LoVo (cell line): ENCODE measurements at regions not wholly inside any gene's neighbourhood (a gene's known extent, or its start where the extent isn't known, plus 50 kb on each side); places are given as distances from the start of the nearest gene placed in this dataset.
"Not testable (repeated sequence)": the region's sequence is repeated elsewhere in the genome, so short reads cannot be mapped to it uniquely, and the experiment has no call there.

ENCODE experiments used
- DNase-seq: peaks from one replicate; pipeline ENCODE4 v3.0.0-alpha.2; 2016; ENCODE audit warnings: low spot score

DNA sequence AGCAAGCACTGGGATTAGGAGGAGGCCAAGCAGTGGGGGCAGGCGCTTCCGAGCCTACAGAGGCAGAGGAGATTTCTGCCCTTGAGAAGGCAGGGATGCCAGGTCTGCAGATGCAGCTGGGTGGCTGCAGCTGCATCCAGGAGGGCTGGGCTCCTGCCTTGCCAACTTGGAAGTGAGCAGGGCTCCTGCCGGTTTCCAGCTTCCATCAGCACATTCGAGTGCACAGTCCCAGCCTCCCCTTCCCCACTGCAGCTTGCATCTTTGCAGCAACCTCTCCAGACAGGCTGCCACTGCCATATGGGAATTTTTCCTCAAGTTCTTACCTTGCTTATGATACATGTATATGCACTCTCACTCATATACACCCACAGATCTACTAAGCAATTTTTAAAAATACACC is 1234.3 kb upstream of the B3GALT2 start:
- DNase-seq: no peak

DNA sequence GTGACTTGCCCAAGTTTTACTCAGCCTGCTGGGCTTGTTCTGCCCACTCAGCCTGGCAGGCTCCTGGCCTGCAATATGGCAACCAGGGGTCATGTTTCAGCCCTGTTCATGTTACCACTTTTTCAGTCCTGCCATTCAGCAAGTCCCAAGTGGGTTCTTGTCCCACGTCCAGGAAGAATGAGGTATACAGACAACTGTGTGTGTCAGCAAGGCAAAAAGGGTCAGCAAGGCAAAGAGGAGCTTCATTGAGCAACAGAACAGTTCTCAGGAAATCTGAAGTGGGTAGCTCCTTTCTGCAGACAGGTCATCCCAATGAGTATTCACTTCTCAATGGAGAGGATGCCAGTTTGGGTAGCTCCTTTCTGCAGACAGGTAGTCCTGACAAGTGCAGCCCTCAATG is 1233.3 kb upstream of the B3GALT2 start:
- no peak for DNase-seq

DNA sequence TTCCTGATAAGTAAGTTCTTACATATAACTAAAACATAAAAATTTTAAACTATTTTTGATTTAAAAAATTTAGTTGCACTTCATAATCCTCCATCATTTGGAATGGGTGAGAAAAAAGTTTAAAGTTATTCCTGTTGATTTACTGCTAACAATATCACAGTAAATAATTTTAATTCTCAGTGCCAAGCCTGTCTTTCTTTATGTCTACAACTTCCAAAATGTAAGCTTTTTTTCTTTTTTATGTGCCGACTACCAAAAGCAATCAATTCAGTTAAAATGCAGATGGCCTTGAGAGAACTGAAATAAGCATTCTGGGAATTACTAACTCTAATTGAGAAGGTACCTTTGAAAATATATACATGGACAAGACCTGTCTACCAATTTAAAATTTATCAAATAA is 1224.3 kb upstream of the B3GALT2 start:
- no peak for DNase-seq

DNA sequence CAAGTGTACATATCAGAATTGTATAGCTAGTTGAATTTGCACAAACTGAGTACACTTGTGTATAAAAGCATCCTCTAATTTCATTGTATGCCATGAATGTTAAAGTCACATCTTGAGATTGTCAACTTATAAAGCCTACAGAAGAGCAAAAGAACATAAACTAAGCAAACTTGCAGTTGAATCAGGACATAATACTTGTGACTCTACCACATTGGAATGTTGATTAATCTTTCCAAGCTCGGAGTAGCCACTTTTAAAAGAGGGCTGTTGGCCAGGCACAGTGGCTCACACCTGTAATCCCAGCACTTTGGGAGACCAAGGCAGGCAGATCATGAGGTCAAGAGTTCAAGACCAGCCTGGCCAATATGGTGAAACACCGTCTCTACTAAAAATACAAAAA is 1220.8 kb upstream of the B3GALT2 start:
- peak; percentile 13 for DNase-seq

DNA sequence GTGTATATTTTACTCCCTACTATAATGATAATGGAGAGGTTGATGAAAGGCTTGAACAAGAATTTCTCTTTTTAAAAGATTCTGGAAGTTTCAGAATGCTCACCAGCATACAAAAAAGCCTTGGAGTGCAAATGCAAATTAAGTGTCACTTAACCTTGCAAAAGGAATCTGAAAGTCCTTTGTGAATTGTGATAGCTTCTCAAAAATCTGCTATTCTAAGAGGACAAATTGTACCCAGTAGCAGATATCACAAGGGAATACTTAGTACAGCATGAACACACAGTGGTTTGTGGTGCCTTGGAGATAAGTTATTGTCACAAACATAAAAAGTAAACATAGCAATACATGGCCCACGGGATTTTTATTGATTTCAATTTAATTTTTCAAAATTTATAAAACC is 1208.3 kb upstream of the B3GALT2 start:
- no peak for DNase-seq

DNA sequence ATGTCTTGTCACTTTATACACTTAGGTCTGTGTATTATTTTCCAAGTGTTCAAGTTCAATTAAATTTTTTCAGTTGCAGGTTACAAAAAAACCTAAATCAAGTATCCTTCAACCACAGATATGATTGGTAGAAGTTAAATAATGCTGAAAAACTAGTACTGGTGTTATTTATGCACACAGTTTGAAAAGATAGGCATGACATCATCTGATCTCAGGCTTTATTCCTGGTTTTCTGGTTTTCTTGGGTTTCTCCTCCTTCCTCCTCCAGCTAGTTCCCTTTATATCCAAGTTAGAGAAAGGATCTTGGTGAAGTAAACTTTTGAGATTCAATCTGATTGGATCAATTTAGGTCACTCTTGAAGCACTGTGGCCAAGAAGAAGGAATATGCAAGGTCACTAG is 1201.1 kb upstream of the B3GALT2 start:
- DNase-seq: no peak

DNA sequence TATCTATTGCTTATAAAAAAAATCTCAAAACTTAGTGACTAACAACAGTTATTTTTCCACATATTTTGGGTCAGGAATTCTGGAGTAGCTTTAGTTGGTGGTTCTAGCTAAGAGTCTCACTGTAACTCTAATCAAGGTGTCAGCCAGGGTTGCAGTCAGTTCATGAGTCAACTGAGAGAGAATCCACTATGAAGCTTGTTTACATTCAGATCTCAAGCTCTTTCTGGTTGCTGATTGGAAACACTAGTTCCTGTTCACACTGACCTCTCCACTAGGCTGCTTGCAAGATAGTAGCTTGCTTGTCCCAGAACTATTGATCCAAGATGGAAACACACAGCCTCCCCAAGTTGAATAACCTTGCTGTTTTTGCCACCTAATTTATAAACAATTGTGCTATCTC is 1192.1 kb upstream of the B3GALT2 start:
- DNase-seq: no peak

DNA sequence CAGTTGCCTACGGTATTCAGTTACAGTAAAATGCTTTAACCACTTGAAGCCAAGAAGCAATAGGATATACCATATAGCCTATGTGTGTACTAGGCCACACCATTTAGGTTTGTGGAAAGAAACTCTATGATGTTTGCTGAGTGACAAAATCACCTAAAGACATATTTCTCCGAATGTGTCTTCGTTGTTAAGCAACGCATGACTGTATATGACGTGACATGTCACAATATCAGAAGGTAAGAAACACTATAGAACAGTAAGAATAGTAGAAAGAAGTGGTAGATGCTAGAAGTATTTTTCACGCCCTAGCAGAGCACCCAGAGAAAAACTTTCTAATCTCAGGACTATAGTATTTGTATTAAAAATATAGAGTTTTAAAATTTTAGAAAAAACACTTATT is 1188.2 kb upstream of the B3GALT2 start:
- DNase-seq: no peak

DNA sequence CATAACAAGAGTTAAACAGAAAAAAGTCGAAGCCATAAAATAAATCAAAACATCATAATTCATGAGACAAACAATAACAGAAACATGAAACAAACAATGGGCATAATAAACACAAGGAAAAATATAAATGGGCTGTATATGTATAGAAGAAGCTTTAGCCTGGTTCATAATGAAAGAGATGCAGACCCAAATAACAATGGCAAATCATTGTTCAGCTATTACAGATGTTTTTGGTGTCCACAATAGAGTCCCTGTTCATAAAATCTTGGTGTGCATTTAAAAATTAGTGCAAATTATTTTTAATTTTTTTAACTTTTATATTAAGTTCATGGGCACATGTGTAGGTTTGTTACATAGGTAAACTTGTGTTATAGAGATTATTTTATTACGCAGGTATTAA is 1185.9 kb upstream of the B3GALT2 start:
- DNase-seq: no peak

DNA sequence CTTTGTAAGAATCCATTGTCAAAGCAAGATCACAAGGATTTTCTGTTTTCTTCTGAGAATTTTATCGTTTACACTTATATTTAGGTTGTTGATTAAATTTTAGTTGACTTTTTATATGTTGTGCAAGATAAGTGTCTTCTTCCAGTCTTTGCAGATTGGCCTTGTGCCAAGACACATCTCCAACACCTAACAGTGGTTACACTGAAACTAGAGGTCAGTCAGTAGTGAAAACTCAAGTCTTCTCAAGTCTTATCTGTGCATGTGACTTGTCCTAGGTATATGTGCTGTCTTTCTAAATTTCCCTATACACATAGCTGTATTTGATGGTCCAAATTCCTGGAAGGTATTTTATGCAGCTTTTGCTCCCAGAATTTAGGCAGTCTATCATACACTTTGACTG is 1183.2 kb upstream of the B3GALT2 start:
- no peak for DNase-seq

DNA sequence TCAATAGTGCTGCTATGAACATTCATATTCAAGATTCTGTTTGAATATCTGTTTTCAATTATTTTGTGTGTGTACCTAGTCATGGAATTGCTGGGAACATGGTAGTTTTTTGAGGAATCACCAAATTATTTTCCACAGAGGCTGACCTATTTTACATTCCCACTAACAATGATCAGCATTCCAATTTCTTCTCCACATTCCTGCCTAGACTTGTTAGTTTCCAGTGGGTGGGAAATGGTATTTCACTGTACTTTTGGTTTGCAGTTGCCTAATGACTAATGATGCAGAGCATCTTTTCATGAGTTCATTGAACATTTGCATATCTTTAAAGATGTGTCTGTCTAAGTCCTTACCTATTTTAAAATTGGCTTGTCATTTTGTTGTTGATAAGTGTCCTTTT is 1182.6 kb upstream of the B3GALT2 start:
- no peak for DNase-seq

DNA sequence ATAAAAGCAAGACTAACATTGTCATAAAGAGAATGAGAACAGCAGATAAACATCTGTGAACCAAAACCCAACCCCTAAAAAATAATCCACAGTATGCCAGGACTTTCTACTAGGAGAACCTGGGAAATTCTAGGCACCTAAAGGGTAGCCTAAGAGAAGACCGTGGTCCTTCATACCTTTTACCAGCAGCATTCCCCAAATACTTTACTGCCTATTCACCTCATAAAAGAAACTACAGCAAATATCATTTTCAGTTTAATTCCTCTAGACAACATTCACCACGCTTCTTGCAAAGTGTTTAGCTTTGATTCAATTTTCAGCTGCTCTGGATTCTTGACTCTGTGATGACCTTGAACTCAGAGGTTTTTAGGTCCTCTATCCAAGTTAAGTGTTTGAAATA is 1180.7 kb upstream of the B3GALT2 start:
- DNase-seq: no peak

DNA sequence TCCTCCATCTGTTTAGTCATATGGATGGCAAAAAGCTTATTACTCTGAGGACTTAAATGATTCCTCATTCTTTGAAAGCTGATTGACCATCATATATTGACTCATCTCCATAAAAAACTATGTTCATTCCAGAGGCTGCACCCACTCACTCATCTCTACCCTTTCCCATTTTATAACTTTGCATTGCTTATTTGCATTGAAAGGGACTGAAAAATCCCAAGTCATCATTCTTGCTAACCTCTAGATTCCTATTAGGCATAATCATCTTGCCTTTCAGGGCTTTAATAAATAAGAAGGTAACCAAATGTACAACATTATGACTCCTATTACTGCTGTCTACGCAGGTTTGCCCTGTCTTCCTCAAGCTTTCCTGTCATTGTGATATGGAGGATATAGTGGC is 1180.3 kb upstream of the B3GALT2 start:
- DNase-seq: no peak

DNA sequence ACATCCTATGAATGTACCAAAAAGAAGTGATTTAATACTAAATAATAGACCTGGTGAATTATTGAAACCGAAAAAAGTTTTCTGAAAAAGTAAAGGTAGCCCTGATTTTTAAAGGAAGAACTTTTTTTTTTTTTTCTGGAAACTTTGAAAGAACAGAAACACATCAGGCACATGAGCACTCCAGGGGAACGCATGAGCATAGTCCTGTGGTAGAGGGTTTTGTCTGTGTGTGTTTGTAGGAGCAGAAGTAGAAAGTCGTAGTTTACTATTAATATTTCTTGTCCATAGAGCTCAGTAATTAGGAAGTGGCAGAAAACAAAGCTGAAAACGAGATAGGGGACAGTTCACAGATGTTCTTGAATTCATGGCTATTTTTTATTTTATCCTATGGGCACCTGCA is 1175.9 kb upstream of the B3GALT2 start:
- no peak for DNase-seq

DNA sequence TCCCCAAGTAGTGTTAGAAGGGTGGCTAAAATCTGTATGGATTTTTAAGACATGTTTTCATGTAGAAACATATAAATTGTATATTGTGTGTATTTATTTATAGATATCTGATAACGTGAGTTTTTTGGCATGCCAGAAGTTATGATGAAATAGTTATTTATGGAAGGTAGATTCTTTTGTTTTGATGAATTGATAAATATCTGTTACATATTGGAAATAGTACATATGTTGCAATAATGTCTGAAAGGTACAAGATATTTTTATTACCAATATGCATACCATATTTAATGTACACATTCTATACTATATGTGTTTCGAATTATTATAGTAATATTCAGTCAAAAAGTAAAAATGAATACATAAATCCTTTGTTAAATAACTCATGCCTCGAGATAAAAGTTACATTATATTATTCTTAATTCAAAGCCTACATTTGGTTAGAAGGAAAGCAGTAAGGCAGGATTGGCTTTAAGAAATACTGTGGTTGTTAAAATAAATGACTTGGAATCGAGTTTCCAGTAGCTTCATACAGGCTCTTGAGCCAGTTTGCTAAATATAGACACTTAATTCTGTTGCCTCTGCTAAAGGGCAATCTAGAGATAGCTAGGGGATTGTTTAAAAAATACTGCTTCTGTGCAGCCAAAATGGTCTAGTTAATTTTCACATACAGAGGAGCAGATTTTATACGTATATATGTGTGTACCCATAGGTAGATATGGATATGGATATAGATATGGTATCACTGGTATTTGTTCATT is 1175.1 kb upstream of the B3GALT2 start:
- DNase-seq: no peak

DNA sequence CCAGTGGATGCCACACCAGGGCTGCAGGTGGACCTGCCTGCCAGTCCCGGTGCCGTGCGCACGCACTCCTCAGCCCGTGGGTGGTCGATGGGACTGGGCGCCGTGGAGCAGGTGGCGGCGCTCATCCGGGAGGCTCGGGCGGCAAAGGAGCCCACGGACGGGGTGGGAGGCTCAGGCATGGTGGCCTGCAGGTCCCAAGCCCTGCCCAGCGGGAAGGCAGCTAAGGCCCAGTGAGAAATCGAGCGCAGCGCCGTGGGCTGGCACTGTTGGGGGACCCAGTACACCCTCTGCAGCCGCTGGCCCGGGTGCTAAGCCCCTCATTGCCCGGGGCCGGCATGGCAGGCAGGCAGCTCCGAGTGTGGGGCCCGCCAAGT is 1171.8 kb upstream of the B3GALT2 start:
- DNase-seq: no peak

DNA sequence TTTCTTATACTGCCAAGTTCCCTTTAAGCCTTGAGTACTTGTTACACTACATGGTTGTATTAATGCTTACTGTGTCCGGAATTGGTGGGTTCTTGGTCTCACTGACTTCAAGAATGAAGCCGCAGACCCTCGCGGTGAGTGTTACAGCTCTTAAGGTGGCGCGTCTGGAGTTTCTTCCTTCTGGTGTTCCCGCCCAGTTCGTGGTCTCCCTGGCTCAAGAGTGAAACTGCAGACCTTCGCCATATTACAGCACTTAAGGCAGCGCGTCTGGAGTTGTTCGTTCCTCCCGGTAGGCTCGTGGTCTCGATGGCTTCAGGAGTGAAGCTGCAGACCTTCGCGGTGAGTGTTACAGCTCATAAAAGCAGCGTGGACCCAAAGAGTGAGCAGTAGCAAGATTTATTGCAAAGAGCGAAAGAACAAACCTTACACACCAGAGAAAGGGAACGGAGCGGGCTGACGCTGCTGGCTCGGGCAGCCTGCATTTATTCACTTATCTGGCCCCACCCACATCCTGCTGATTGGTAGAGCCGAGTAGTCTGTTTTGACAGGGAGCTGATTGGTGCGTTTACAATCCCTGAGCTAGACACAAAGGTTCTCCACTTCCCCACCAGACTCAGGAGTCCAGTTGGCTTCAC is 1171.3 kb upstream of the B3GALT2 start:
- not testable (repeated sequence) for DNase-seq

DNA sequence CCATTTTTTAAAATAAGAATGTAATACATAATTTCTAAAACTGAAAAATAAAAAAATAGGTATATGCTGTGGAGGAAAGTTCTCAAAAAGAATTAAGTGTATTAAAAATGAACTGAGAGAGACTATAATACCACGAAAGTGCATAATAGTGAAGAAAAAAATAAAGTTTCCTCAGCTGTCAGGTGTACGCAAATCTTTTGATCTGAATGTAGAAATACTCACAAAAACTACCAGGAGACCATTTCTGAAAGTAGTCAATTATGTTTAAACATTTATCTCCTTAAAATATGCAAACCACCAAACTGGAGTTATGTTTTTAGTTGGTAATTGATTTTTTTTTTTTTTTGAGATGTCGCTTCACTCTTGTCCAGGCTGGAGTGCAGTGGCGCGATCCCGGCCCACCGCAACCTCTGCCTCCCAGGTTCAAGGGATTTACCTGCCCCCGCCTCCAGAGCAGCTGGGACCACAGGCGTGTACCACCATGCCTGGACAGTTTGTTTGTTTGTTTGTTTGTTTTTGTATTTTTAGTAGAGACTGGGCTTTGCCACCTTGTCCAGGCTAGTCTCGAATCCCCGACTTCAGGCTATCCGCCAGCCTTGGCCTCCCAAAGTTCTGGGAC is 1169.2 kb upstream of the B3GALT2 start:
- no peak for DNase-seq

DNA sequence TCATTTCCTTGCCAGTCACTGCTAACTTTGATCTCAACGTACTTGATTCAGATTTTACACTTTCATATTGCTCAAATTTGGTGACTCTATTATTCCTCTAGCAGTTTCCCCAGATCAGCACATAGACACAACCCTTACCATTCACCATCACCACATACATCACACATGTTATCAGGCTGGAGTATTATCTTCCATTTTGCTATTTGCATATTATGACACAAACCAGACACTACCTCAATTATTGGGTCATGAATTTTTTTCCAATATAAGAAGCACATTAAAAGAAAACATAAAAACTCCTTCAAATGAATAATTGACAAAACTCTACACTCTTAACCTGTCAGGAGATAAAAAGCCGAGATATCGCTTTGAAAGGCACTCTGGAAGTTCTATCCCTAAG is 1166.7 kb upstream of the B3GALT2 start:
- no peak for DNase-seq

DNA sequence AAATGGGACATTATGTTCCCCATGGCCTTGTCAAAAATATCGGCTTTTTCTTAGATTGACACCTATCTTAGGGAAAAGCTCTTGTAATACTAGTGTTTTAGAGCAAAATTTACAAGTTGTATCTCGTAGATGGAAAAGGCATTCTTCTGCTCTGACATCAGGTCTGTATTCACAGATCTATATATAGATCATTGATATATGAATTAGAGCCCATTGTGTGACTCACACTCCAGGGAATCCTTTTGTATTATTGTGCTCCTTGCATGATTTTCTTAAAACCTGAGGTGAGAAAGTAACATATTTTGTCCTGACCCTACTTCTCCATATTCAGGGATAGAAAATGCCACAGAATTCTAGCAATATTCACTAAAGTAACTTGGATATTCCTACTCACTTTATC is 1160.8 kb upstream of the B3GALT2 start:
- DNase-seq: no peak

DNA sequence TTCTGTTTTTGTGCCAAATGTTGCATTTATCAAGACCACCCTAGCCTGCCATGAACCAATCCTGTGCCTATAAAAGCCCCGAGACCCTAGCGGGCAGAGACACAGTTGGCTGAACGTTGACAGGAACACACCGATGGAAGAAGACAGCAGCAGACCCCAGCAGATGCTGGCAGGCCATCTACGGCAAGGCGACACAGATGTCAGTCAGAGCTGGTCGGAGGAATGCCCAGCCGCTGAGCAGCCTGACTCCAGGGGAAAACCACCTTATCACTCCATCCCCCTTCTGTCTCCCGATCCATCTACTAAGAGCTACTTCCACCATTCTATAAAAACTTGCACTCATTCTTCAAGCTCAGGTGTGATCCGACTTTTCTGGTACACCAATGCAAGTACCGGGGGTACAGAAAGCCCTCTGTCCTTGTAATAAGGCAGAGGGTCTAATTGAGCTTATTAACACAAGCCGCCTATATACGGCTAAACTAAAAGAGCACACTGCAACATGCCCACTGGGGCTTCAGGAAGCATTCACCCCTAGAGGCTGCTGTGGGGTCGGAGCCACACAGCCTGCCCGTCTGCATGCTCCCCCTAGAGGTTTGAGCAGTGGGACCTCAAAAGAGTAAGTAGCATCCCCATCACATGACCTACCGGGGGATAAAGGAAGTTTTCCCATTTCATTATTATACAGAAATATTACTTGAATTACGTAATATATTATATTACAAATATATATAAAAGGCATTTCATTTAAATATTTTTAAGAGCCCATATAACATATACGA is 1156.3 kb upstream of the B3GALT2 start:
- no peak for DNase-seq

DNA sequence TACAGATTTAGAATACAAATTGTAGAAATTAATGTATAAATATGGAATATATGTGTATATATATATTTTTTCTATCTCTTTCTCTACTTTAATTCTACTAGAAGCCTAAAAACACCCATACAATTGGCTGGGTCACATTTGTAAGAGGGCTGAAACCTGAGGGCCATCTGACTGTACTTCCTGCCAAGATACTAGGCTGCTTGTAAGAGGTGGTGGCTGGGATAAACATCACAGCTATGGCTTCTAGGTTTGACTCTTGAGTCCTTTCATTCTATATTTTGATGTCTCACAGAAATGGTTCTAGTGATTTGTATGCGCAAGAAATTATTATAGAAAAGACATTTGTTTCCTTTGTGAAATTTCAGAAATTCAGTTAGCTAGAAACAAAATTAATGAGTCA is 1155.2 kb upstream of the B3GALT2 start:
- no peak for DNase-seq

DNA sequence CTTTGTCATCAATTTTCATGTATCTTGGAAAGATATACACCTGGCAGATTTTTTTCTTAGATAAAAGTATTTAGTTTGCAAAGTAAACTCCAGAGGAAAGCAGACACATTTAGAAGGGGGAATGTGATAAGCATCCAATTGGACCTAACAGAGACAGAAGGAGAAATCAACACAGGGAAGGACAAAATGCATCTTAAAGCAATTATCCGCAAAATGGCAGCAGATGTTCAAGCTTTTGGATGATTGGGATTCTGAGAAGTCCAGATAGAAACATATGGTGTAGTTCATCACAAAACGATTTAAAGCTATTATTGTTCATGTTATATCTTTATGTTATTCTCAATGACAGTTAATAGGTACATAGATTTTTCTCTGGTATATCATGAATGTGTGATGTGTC is 1153.1 kb upstream of the B3GALT2 start:
- DNase-seq: no peak
